ENCODE measurements at regions not wholly inside any gene's neighbourhood (a gene's known extent, or its start where the extent isn't known, plus 50 kb on each side); places are given as distances from the start of the nearest gene placed in this dataset.

- no peak for TF ChIP-seq CTCF (IDR thresholded peaks at IDR 0.05; ENCODE audit: extremely low read depth, missing control alignments)
- DNase-seq (ENCODE audit: low spot score) = no peak
Observed at GRCh38 chr2:2639251-2640139, 308.4 kb upstream of the MYT1L start.

- DNase-seq (ENCODE audit: low spot score) = no peak
Observed at GRCh38 chr2:2638547-2639220, 307.6 kb upstream of the MYT1L start.

GRCh38 chr2:2636813-2637212, 305.7 kb upstream of the MYT1L start:
- DNase-seq (ENCODE audit: low spot score) = no peak
- TF ChIP-seq CTCF (IDR thresholded peaks at IDR 0.05; ENCODE audit: extremely low read depth, missing control alignments) = no peak

More at GRCh38 chr2:2638547-2639220, 307.6 kb upstream of the MYT1L start:
- TF ChIP-seq CTCF (IDR thresholded peaks at IDR 0.05; ENCODE audit: extremely low read depth, missing control alignments) = no peak

- no peak for DNase-seq (ENCODE audit: low spot score)
- TF ChIP-seq CTCF (IDR thresholded peaks at IDR 0.05; ENCODE audit: extremely low read depth, missing control alignments) = no peak
Observed at GRCh38 chr2:2635025-2635528, 304.0 kb upstream of the MYT1L start.

- no peak for TF ChIP-seq CTCF (IDR thresholded peaks at IDR 0.05; ENCODE audit: extremely low read depth, missing control alignments)
- DNase-seq (ENCODE audit: low spot score) = no peak
Observed at GRCh38 chr2:2633017-2633416, 301.9 kb upstream of the MYT1L start.

GRCh38 chr2:2623939-2624338, 292.9 kb upstream of the MYT1L start:
- DNase-seq (ENCODE audit: low spot score) = no peak
- TF ChIP-seq CTCF (IDR thresholded peaks at IDR 0.05; ENCODE audit: extremely low read depth, missing control alignments) = no peak

- TF ChIP-seq CTCF (IDR thresholded peaks at IDR 0.05; ENCODE audit: extremely low read depth, missing control alignments) = no peak
Observed at GRCh38 chr2:2621855-2622254, 290.8 kb upstream of the MYT1L start.

More at GRCh38 chr2:2621855-2622254, 290.8 kb upstream of the MYT1L start:
- no peak for DNase-seq (ENCODE audit: low spot score)
